ENCODE measurements at regions not wholly inside any gene's neighbourhood (a gene's known extent, or its start where the extent isn't known, plus 50 kb on each side); places are given as distances from the start of the nearest gene placed in this dataset.
A peak's percentile ranks its signal among the peaks of the same experiment; 100 is the strongest.

DNA sequence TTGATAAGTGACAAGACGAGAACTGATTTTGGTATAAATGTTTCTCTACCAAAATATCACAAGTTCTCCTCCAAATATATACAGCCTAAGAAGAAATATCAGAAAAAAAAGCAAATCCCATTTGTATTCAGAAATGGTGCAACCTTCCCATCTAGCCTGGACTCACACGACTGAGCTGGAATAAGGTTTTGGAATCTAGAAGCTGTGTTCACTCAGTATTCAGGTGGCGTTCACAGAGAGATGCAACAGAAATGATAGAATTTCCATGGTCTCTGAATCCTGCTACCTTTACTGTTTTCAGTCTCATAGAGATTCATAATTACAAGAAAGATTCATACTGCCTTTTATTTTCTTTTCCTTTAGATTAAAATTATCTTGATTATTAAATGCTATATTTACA, 347.2 kb upstream of the TRIB2 start:
- DNase-seq: no peak
- no peaks in the 10 kb centered on the region for H3K9me3 ChIP-seq (replicated peaks in 1 of 3)
- H3K27ac ChIP-seq: no peak overlapping the region
- no peaks in the 10 kb centered on the region for H3K4me1 ChIP-seq (replicated peaks in 1 of 2)
- TF ChIP-seq POLR2A (IDR thresholded peaks at IDR 0.05): no peak
- TF ChIP-seq, protein P1, sequence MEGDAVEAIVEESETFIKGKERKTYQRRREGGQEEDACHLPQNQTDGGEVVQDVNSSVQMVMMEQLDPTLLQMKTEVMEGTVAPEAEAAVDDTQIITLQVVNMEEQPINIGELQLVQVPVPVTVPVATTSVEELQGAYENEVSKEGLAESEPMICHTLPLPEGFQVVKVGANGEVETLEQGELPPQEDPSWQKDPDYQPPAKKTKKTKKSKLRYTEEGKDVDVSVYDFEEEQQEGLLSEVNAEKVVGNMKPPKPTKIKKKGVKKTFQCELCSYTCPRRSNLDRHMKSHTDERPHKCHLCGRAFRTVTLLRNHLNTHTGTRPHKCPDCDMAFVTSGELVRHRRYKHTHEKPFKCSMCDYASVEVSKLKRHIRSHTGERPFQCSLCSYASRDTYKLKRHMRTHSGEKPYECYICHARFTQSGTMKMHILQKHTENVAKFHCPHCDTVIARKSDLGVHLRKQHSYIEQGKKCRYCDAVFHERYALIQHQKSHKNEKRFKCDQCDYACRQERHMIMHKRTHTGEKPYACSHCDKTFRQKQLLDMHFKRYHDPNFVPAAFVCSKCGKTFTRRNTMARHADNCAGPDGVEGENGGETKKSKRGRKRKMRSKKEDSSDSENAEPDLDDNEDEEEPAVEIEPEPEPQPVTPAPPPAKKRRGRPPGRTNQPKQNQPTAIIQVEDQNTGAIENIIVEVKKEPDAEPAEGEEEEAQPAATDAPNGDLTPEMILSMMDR (IDR thresholded peaks at IDR 0.05): no peak
- WGBS, 4 donors: 89 to 95% (median 92%) methylated on average over 3 of the region's 3 CpGs
- H3K4me3 ChIP-seq: no peak overlapping the region
- no peaks in the 10 kb centered on the region for H3K27me3 ChIP-seq
- intact Hi-C loops (cut with DNase I): no loop called here
- H3K36me3 ChIP-seq (replicated peaks in 1 of 2): no peaks in the 10 kb centered on the region

DNA sequence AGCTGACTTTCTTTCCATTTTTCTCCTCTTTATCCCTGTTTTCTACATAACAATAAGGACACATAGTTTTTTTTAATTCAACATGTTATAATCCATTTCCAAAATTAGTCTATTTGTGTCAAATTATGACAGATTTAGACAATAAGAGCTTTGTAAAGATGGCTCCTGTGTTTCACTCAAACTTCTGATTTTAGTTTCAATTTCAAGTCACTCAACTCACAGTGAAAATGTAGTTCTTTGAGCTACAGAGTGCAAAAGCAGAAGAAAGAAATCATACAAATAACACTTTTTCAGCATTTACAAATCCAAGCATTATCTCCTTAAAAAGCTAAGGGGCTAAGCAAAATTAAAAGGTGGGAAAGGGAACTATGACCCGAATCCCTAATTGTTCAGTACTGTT, 340.7 kb upstream of the TRIB2 start:
- Histone ChIP-seq H3K27me3 (no peaks in the 10 kb centered on the region), H3K9me3 (replicated peaks in 1 of 3) (no peaks in the 10 kb centered on the region), H3K36me3 (replicated peaks in 1 of 2) (no peaks in the 10 kb centered on the region), H3K27ac (no peak overlapping the region), H3K4me1 (replicated peaks in 1 of 2) (peaks cover 0 to 10% of the 10 kb centered on the region in 2 donors), H3K4me3 (no peak overlapping the region)
- no peak for TF ChIP-seq POLR2A (IDR thresholded peaks at IDR 0.05)
- TF ChIP-seq, protein P1 (IDR thresholded peaks at IDR 0.05): no peak
- no peak for DNase-seq
- intact Hi-C loops (cut with DNase I): no loop called here
- WGBS, 4 donors: 87 to 94% (median 90%) methylated on average over 1 of the region's 1 CpG

DNA sequence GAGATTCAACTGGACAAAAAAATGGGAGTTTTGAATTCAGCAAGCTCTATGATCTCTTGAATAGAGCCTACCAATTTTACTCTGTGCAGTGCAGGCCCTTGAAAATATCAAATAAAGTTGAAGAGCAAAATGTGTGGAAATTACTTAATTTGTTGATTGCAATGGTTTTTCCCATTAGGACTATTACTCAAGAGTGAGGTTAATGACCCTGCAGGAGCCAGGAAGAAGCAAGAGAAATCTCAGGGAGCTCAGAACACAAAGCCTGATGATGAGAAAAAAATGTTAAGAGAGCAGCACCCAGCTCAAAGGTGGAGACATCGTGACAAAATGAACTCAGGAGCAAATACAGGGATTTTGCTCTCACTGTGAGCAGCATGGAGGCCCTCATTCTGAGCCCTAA, 337.6 kb upstream of the TRIB2 start:
- no peaks in the 10 kb centered on the region for H3K27me3 ChIP-seq
- 80 to 94% (median 86%) methylated on average over 1 of the region's 1 CpG for WGBS, 4 donors
- TF ChIP-seq, protein P1 (IDR thresholded peaks at IDR 0.05): no peak
- no peak for TF ChIP-seq POLR2A (IDR thresholded peaks at IDR 0.05)
- no peak overlapping the region for H3K27ac ChIP-seq
- intact Hi-C loops (cut with DNase I): no loop called here
- peaks cover 0 to 10% of the 10 kb centered on the region in 2 donors for H3K4me1 ChIP-seq (replicated peaks in 1 of 2)
- H3K36me3 ChIP-seq (replicated peaks in 1 of 2): no peaks in the 10 kb centered on the region
- no peak overlapping the region for H3K4me3 ChIP-seq
- DNase-seq: peak in 1 of 7 donors; percentile 16
- H3K9me3 ChIP-seq (replicated peaks in 1 of 3): no peaks in the 10 kb centered on the region

DNA sequence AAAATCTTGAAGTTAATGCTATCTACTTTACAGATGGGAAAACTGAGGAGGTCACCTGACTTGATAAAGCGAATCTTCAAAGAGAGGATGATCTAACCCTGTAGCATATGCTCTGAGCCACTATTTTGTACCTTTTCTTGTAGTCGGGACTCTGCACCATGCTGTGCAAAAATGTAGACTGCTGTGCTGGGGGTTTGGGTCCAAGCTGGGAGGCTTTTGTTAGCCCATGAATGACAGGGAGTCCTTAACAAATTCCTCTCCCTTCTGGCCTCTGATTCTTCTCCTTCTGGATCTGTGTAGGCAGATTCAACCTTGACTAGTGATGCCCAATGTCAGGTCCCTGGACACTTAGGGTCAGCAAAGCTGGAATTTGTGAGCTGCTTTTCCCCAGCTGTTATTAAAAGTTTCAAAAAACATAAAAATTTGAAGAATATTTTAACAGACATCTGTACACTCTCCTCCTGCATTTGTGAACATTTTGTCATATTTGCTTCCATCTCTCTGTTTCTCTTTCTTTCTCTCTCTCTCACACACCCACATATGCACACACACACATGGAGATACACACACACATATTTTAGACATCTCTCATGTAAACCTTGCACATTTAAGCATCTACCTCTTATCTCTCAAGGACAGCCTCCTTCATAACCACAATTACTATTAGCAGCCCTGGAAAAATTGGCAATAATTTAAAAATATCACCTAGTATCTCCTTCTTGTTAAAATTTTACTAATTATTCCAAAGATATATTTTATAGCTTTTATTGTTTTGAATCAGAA, 335.0 kb upstream of the TRIB2 start:
- Histone ChIP-seq H3K36me3 (replicated peaks in 1 of 2) (no peaks in the 10 kb centered on the region), H3K27ac (no peak overlapping the region), H3K4me3 (no peak overlapping the region), H3K9me3 (replicated peaks in 1 of 3) (no peaks in the 10 kb centered on the region), H3K4me1 (replicated peaks in 1 of 2) (peaks cover 0 to 10% of the 10 kb centered on the region in 2 donors), H3K27me3 (no peaks in the 10 kb centered on the region)
- intact Hi-C loops (cut with DNase I): no loop called here
- no peak for DNase-seq
- WGBS, 4 donors: 82 to 95% (median 88%) methylated on average over 2 of the region's 2 CpGs
- TF ChIP-seq, protein P1 (IDR thresholded peaks at IDR 0.05): no peak
